GM18511 (cell line): ENCODE measurements at regions not wholly inside any gene's neighbourhood (a gene's known extent, or its start where the extent isn't known, plus 50 kb on each side); places are given as distances from the start of the nearest gene placed in this dataset.

ENCODE experiments used
- ATAC-seq: cut with Tn5 transposase; IDR thresholded peaks from one replicate; pipeline ENCODE4 v1.9.1; 2021; ENCODE audit warnings: mild to moderate bottlenecking, moderate library complexity; ENCODE audit not compliant: unreplicated experiment

DNA sequence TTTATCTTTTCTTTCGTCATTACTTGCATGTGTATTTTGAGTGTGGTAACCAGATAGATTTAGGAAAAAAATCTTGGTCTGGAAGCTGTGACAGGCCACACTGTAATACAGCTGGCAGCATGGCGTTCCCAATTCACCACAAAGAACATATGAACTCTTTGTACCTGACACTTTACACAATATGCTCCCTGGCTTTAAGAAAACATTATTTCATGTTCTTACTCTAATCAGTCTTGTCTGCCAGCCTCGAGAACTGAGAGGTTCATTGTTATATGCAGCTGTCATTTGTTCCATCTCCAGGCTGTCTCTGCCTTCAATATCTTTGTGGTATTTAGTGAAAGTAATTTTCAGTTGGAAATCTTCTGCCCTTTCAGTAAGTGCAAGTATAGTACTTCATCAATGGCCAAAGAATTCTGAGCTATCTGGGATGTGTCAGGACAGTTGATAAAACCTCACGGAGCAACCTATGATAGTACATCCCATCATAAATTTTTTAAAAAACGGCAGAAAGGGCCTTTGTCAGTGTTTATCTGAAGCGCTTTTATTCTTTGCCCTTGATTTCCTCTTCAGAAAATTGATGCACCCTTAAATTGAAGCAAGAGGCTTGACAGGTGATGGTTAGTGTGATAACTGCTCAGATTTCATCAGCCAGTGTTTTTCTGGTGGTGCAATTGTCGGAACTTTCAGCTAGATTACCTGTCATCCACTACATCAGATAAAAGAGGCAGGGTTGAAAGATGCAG is 146.3 kb upstream of the SP8 start:
- ATAC-seq: no peak

- ATAC-seq: no peak
Observed at GRCh38 chr7:20945451-20945850, 158.8 kb upstream of the SP8 start.

GRCh38 chr7:20952916-20953315 is 166.2 kb upstream of the SP8 start:
- no peak for ATAC-seq

DNA sequence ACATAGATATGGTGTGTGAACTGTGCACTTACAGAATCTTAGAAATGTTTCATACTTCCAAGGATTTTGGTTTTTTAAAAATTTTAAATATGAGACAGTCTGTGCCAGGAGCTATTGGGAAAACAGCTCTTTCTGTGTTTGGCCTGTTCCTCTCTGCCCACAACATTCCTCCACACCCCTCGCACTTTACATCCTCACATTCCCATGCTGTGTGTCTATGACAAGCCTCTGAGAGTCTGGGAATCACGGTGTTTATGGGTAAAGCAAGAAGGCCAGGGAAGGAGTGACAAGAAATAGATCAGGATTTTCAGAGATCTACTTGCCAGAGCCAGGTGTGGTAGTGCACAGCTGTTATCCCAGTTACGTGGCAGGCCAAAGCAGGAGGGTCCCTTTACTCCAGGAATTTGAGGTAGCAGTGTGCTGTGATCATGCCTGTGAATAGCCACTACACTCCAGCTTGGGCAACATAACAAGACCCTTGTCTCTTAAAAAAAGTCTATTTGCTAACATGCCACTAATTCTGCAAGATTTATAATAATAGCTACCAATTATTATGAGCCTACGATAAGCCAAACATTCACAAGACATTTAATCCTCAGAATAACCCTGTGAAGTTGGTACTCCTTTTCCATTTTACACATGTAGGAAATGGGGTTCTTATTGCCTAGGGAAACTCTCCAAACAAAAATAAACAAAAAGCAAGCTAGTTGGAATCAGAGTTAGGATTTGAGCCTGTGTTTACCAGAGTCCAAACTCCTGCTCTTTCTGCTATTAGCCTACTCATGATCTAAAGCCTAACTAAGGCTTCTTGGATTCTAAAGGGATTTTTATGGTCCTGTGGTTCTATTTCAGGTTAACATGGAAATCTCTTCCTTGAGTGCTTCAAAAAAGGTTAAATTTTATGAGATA is 168.3 kb upstream of the SP8 start:
- no peak for ATAC-seq

DNA sequence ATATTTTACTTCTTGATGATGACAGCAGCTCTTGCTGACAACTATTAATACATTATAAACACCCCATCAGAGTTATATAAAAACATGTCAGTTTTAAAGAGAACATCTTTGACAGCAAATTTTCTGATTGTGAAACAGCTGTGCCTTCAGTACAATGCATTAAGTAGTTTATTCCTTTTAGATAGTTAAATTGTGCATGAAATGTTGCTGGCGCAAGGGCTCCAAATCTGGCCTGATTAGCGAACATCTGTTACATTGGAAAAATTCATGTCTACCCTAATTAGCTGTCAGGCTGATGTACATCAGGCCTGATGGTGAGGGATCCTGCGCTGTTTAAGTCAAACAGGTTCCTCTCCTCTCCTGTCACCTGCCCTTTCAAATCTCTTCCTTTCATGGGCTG is 171.9 kb upstream of the SP8 start:
- no peak for ATAC-seq

DNA sequence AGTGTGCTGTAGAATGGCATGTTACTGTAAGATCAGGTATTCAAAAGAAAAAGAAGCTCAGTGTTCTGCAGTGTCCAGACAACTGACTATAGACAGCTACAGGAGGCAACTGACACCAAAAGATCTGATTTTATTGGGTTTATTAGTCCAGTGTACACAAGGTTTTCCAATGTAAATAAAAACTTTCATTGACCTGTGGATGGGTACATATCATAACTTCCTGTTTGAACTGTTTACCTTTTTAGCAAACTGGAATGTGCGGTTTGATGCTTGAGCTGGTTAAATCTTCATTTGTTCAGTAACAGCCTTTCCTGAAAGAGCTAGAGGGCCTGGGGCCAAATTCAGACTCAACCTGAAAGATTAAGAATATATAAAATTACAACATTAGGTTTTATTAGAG is 172.6 kb upstream of the SP8 start:
- no peak for ATAC-seq

- ATAC-seq: no peak
Observed at GRCh38 chr7:20963556-20964280, 177.0 kb upstream of the SP8 start.

- no peak for ATAC-seq
Observed at GRCh38 chr7:20964281-20964918, 177.7 kb upstream of the SP8 start.

DNA sequence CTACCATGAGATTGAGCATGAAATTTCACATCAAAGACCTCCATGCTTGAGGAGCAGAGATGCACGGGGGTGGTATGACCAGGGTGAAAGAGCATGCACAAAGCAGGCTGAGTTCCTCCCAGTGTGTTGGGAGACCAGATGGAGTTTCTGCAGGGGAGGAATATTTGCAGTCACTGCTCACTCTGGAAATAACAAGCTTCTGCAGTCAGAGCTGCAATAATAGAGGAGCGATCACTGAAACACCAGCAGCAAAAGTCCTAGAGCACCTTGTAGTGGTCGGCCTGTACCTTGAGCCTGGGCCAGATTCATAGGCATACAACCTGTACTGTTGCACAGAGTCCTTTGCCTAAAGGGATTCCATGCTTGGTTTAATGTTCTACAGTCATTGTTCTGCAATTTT is 184.5 kb upstream of the SP8 start:
- ATAC-seq: no peak

DNA sequence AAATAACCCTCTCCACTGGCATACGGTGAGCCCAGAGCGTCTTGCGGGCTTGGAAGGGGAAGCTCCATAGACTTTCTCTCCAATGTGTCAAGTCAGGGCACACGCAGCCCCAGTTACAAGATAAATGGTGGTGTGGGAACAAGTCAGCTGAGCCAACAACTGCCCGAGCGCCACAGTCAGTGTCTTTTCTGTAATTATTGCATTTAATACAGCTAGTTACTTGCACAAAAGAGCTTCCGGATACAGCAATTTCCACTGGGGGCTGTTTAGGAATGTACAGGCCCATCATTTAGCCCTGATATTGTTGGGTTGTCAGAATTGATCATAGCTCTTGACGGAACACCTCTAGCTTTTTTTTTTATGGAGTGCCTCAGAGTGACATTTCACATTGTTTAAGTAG is 193.5 kb upstream of the SP8 start:
- ATAC-seq: no peak

- no peak for ATAC-seq
Observed at GRCh38 chr7:20980668-20981264, 194.1 kb upstream of the SP8 start.

DNA sequence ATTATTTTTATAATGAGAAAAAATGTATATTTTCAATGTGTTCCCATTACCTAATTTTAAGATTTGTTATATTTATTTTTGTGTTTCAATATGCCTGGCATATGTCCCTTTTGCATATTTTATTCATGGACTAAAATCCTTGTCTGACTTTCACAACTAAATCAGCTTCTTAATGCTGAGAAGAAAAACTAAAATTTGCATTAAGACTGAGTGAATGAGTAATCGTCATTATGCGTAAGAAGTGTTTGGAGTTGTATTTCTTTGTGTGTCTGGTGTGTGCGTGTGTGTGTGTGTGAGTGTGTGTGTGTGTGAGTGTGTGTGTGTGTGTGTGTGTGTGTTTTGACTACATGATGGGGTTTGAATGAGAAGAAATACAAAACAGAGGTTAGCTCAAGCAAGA is 201.7 kb upstream of the SP8 start:
- no peak for ATAC-seq

- ATAC-seq: no peak
Observed at GRCh38 chr7:20991544-20991943, 204.9 kb upstream of the SP8 start.

- ATAC-seq: no peak
Observed at GRCh38 chr7:20993693-20994092, 207.0 kb upstream of the SP8 start.

- no peak for ATAC-seq
Observed at GRCh38 chr7:20998309-20998708, 211.6 kb upstream of the SP8 start.

GRCh38 chr7:21011153-21011552 is 224.5 kb upstream of the SP8 start:
- no peak for ATAC-seq

DNA sequence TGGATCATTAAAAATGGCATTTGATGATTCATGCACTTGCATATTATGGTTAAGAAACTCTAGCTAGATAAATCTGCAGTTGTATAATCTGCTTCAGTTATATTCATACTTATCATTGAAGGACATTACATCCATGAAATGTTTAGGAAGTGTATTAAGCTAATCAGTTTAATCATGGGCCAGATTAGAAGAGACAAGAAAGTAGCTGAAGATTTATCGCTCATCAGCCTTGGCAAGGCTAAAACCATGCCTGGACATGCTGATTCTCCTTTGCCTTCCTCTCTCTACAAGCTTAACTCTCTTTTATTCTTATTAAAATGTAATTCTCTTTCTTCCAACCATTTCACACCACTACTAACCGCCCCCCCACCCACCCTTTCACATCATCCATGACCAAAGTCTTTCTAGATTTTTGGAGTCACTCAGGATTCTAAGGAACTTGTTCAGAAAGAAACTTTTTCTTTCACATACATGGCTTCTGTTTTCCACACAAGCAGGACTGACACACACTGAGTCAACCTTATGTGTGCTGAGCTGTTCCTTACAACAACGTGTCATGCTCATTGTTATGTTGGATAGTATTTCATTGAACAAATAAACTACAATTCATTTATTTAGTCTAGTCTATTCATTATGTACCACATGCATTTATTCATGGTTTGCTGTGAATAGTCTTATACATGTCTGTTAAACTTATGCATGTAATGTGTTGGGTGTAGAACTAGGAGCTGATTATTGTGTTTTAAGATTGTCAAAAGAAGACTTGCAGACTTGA is 227.3 kb upstream of the SP8 start:
- ATAC-seq: no peak

DNA sequence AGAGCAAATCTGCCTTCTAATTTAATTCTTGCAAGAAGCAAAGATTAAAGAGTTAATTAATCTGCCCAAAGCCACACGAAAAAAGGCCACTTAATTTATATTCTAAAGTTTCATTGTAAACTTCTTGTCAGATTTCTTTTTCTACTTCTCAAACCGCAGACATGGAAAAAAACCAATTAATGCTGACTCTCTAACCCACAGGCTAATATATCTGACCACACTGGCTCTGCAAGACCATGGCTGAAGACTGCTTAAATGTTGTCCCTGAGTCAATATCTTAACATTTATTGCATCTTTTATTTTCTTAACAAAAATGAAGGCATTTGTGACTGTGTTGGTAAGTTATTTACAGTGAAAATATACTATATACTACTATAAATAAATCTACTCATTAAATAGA is 234.0 kb upstream of the SP8 start:
- ATAC-seq: no peak

- ATAC-seq: no peak
Observed at GRCh38 chr7:21023841-21024484, 237.3 kb upstream of the SP8 start.

DNA sequence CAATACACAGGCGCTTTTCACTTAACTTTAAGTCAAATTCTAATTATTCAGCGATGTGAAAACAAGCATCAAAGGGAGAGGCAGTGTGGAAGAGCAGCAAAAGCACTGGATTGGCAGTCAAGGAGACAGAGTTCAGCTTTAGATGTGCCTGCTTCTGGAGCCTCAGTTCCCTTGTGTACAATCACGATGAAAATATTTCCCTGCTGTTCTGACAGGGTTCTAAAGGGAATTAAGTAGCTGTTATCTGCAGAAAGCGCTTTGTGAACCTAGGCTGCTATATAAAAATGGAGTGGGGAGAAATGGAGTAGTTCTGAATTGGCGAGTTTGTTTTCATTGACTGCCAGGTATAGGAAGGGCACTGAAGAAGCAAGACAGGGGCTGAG is 237.8 kb upstream of the SP8 start:
- no peak for ATAC-seq
